Panc1 (cell line): ENCODE measurements at regions not wholly inside any gene's neighbourhood (a gene's known extent, or its start where the extent isn't known, plus 50 kb on each side); places are given as distances from the start of the nearest gene placed in this dataset.
"Not testable (repeated sequence)": the region's sequence is repeated elsewhere in the genome, so short reads cannot be mapped to it uniquely, and the experiment has no call there.

Source experiments
- ATAC-seq: fragments of 200-7000 bp; cut with Tn5 transposase; 2 replicates; pipeline ENCODE4 v1.9.1; 2020; ENCODE audit warnings: mild to moderate bottlenecking, moderate library complexity
- BruUV-seq: library from RNA; stranded (reverse); fragments of 400-500 nt; replicated peaks from 2 replicates; lab custom pipeline; 2021; lab: Mats Ljungman, UMichigan
- CTCF ChIA-PET: fragments of 300-600 bp; sonication (Branson Sonifier 250); formaldehyde crosslinking; loops from one replicate; lab custom pipeline; 2022; ENCODE audit warnings: antibody characterized with exemption; lab: Charles Lee
- POLR2A ChIA-PET: fragments of 300-600 bp; sonication (Branson Sonifier 250); formaldehyde crosslinking; loops from one replicate; lab custom pipeline; 2022; ENCODE audit warnings: antibody characterized with exemption; lab: Charles Lee
- DNase-seq: peaks from one replicate; pipeline ENCODE4 v3.0.0-alpha.2; 2010; ENCODE audit warnings: low read depth, low spot score
- H3K27ac ChIP-seq: 2 replicates; pipeline ENCODE4 v1.5.1; 2011; ENCODE audit warnings: mild to moderate bottlenecking, low read length, inconsistent platforms
- H3K27me3 ChIP-seq: fragments of 200-500 bp; sonication (Bioruptor generic); 2 replicates; pipeline ENCODE4 v1.6.0; 2014; ENCODE audit warnings: low read length, inconsistent platforms; ENCODE audit not compliant: control insufficient read depth, insufficient read depth
- H3K36me3 ChIP-seq: fragments of 200-500 bp; sonication (Bioruptor generic); 2 replicates; pipeline ENCODE4 v1.5.1; 2014; ENCODE audit warnings: inconsistent platforms, mild to moderate bottlenecking, low read length, moderate library complexity; ENCODE audit not compliant: control insufficient read depth, insufficient read depth
- H3K4me1 ChIP-seq: 2 replicates; pipeline ENCODE4 v1.5.1; 2011; ENCODE audit warnings: inconsistent platforms, mild to moderate bottlenecking, low read length, moderate library complexity; ENCODE audit not compliant: control insufficient read depth, insufficient read depth
- H3K4me3 ChIP-seq, 2 experiments: 2 replicates each; pipeline ENCODE4 v1.5.1; 2011 to 2012; ENCODE audit warnings: low read depth in 2 of 2, low read length in 2 of 2, mild to moderate bottlenecking in 2 of 2, inconsistent platforms in 1 of 2, moderate library complexity in 1 of 2
- H3K9me3 ChIP-seq: fragments of 200-500 bp; sonication (Bioruptor generic); 2 replicates; pipeline ENCODE4 v1.5.1; 2014; ENCODE audit warnings: low read depth, mild to moderate bottlenecking, inconsistent platforms, low read length, moderate library complexity; ENCODE audit not compliant: control insufficient read depth, insufficient read depth
- POLR2AphosphoS5 ChIP-seq: IDR thresholded peaks from 2 replicates; pipeline ENCODE4 v1.6.1; 2012; ENCODE audit warnings: mild to moderate bottlenecking, low read depth, low read length, moderate library complexity
- REST ChIP-seq, 2 experiments: IDR thresholded peaks; 2 replicates each; pipeline ENCODE4 v1.6.1; 2011 to 2012; ENCODE audit warnings: low read depth in 2 of 2, control low read depth in 1 of 2, low read length in 1 of 2, mild to moderate bottlenecking in 1 of 2, moderate library complexity in 1 of 2; ENCODE audit not compliant: insufficient read depth in 1 of 2
- SIN3A ChIP-seq: IDR thresholded peaks from 2 replicates; pipeline ENCODE4 v1.6.1; 2012; ENCODE audit warnings: low read depth, mild to moderate bottlenecking, low read length, moderate library complexity, borderline replicate concordance; ENCODE audit not compliant: insufficient read depth
- TCF7L2 ChIP-seq: IDR thresholded peaks from 2 replicates; pipeline ENCODE4 v1.6.1; 2011; ENCODE audit warnings: mild to moderate bottlenecking, low read depth, low read length, inconsistent platforms
- in situ Hi-C: cut with HindIII; loops from 2 replicates; pipeline ENCODE4 v1.10.0; 2016; ENCODE audit warnings: low sequenced_read_pairs, low pct_unique_long_range_greater_than_20kb
- intact Hi-C: fragments of 100-400 bp; cut with micrococcal nuclease; formaldehyde crosslinking; loops from one replicate; pipeline ENCODE4 v1.10.0; 2022; ENCODE audit not compliant: unreplicated experiment
- TF ChIP-seq, protein P1 (sequence below): fragments of 450-650 bp; IDR thresholded peaks from 2 replicates; pipeline ENCODE4 v1.5.1; 2017; ENCODE audit warnings: mild to moderate bottlenecking

DNA sequence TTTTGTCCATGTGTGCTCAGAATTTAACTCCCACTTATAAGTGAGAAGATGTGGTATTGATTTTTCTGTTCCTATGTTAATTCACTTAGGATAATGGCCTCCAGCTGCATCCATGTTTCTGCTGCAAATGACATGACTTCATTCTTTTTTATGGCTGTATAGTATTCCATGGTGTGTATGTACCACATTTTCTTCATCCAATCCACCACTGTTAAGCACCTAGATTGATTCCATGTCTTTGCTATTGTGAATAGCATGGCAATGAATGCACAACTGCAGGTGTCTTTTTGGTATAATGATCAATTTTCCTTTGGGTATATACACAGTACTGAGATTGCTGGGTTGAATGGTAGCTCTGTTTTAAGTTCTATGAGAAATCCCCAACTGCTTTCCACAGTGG is 657.7 kb downstream of the ETNK1 start:
- ChIA-PET CTCF (no interaction called here), POLR2A (no interaction called here)
- BruUV-seq = no TSS peak
- Histone ChIP-seq H3K9me3 (no peaks in the 10 kb centered on the region), H3K4me3 (no peak overlapping the region), H3K36me3 (no peaks in the 10 kb centered on the region), H3K27ac (no peak overlapping the region), H3K27me3 (no peaks in the 10 kb centered on the region), H3K4me1 (no peaks in the 10 kb centered on the region)
- no peak for DNase-seq
- no peak for ATAC-seq
- TF ChIP-seq, protein P1, sequence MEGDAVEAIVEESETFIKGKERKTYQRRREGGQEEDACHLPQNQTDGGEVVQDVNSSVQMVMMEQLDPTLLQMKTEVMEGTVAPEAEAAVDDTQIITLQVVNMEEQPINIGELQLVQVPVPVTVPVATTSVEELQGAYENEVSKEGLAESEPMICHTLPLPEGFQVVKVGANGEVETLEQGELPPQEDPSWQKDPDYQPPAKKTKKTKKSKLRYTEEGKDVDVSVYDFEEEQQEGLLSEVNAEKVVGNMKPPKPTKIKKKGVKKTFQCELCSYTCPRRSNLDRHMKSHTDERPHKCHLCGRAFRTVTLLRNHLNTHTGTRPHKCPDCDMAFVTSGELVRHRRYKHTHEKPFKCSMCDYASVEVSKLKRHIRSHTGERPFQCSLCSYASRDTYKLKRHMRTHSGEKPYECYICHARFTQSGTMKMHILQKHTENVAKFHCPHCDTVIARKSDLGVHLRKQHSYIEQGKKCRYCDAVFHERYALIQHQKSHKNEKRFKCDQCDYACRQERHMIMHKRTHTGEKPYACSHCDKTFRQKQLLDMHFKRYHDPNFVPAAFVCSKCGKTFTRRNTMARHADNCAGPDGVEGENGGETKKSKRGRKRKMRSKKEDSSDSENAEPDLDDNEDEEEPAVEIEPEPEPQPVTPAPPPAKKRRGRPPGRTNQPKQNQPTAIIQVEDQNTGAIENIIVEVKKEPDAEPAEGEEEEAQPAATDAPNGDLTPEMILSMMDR = no peak
- TF ChIP-seq SIN3A (no peak), POLR2AphosphoS5 (no peak), TCF7L2 (no peak), REST (IDR thresholded peaks at IDR 0.05; ENCODE audit: insufficient read depth in 1 of 2, low read depth in 2 of 2, low read length in 1 of 2) (no peak)
- intact Hi-C loops = no loop called here
- in situ Hi-C loops = no loop called here

GRCh38 chr12:23285764-23286530 is 661.0 kb downstream of the ETNK1 start:
- H3K27ac ChIP-seq, H3K27me3 ChIP-seq, intact Hi-C loops, H3K36me3 ChIP-seq, H3K4me1 ChIP-seq, in situ Hi-C loops, H3K9me3 ChIP-seq, POLR2A ChIA-PET, DNase-seq, ATAC-seq, BruUV-seq, CTCF ChIA-PET, H3K4me3 ChIP-seq: not testable (repeated sequence)

GRCh38 chr12:23290627-23291330 is 658.7 kb downstream of the SOX5 start:
- POLR2A ChIA-PET = no interaction called here
- no peak overlapping the region for H3K4me3 ChIP-seq
- no peaks in the 10 kb centered on the region for H3K9me3 ChIP-seq
- no peak for ATAC-seq
- no peaks in the 10 kb centered on the region for H3K4me1 ChIP-seq
- no peak for TF ChIP-seq TCF7L2
- TF ChIP-seq, protein P1 = no peak
- no peak for TF ChIP-seq POLR2AphosphoS5
- TF ChIP-seq REST (IDR thresholded peaks at IDR 0.05; ENCODE audit: insufficient read depth in 1 of 2, low read depth in 2 of 2, low read length in 1 of 2) = no peak
- no peak for TF ChIP-seq SIN3A
- no peak for DNase-seq
- no TSS peak for BruUV-seq
- CTCF ChIA-PET = no interaction called here
- intact Hi-C loops (no loop called here), in situ Hi-C loops (no loop called here)
- H3K27ac ChIP-seq = no peak overlapping the region
- no peaks in the 10 kb centered on the region for H3K36me3 ChIP-seq
- no peaks in the 10 kb centered on the region for H3K27me3 ChIP-seq
